ENCODE measurements at regions not wholly inside any gene's neighbourhood (a gene's known extent, or its start where the extent isn't known, plus 50 kb on each side); places are given as distances from the start of the nearest gene placed in this dataset.

- no peak for TF ChIP-seq POLR2A (IDR thresholded peaks at IDR 0.05)
- no peak for TF ChIP-seq CTCF (IDR thresholded peaks at IDR 0.05)
- TF ChIP-seq POLR2AphosphoS5 (IDR thresholded peaks at IDR 0.05), result no peak
Observed at GRCh38 chr10:47160261-47160908, 139.6 kb upstream of the GDF10 start.

Measured in prostate gland (tissue), 2 donors.